ENCODE measurements at regions not wholly inside any gene's neighbourhood (a gene's known extent, or its start where the extent isn't known, plus 50 kb on each side); places are given as distances from the start of the nearest gene placed in this dataset.
A peak's percentile ranks its signal among the peaks of the same experiment; 100 is the strongest.
"Not testable (repeated sequence)": the region's sequence is repeated elsewhere in the genome, so short reads cannot be mapped to it uniquely, and the experiment has no call there.

DNA sequence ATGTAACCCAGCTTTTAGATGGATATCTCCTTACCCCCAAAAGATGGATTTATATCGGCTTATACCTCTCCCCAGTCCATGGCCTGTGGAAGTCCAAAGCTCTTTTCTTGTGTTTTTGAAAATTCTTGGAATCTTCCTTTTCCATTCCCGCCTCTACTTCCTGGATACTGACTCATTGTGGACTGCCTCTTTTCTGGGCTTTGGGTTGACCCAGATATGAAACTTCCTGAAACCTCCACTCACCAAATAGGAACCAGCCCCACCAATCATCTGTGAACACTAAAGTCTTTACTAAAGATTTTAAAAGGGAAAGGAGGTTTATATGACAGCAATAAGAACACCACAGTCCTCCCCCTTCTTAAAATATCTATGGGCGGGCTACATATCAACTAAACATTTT is 163.4 kb upstream of the SYN3 start:
- no peak for DNase-seq

DNA sequence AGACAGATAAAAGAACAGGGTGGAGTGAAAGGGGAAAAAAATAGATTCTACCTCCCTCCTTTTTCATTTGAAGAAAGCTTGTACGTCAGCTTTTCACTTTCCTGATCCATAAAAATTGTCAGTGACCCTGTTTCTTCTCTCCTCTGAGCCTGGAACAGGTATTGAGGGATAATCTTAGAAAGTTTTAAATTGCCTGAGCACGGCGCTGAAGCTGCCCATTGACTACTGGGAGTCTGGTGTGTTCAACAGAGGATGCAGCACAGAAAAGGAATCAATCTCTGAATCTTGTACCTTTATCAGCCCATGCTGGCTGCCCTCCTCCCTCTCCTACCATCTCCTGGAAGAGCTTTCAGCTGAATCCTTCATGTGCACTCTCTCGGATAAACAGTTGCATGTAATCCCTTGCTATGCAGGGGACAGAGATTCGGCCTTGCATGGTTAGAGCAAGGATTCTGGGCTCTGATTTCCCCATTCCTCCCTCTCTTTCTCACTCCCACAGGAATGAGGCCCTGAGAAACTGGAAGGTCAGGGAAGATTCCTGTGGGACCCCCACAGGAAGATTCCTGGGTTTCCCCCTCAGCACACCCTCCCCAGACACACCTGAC is 162.4 kb upstream of the SYN3 start:
- DNase-seq, result no peak

DNA sequence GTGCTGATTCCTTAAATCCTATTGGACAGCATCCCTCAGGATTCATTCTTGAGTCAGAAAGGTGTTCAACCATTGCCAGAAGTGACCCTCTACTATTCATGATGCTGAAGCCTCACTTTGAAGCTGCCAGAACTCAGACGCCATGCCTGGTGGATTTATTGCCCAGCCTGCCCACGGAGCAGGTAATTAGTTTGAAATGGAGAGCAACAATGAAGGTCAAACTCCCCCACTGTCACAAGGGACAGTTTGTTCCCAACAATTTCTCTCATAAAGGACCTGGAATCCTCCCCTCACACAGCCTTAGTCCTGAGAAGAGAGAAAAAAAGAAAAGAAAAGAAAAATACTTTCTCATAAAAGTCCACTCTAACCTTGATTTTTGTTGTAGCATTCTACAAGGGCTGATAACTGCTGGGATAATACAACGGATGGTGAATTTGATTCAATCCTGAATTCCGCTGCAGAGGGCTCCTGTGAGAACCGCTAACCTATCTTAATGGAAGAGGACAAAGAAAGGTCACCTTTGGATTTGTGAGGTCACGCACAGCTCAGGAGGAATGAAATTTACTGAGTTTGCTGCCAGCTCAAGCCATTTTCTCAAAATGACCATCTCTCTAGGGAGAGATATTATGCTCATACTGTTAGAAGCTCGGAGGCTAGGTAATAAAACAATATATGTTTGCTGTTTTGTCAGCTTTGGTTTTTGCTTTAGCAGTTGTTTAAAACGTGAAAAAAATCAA is 161.6 kb upstream of the SYN3 start:
- no peak for DNase-seq

DNA sequence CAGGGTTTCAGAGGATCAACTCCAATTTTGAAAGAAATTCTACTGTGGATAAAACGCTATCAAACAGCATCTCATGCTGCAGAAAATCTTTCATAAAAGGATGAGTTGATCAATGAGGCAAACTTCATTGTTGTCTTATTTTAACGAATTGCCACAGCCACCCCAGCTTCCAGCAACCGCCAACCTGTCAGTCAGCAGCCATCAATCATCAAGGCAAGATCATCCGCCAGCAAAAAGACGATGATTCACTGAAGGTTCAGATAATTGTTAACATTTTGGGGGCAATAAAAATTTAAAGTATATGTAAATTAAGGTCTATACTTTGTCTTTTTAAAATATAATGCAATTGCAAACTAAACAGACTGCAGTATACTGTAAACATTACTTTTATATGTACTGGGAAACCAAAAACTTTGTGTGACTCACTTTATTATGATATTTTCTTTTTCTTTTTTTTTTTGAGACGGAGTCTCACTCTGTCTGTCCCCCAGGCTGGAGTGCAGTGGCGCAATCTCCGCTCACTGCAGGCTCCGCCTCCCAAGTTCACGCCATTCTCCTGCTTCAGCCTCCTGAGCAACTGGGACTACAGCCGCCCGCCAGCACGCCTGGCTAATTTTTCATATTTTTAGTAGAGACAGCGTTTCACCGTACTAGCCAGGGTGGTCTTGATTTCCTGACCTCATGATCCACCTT is 155.3 kb upstream of the SYN3 start:
- DNase-seq, result no peak

DNA sequence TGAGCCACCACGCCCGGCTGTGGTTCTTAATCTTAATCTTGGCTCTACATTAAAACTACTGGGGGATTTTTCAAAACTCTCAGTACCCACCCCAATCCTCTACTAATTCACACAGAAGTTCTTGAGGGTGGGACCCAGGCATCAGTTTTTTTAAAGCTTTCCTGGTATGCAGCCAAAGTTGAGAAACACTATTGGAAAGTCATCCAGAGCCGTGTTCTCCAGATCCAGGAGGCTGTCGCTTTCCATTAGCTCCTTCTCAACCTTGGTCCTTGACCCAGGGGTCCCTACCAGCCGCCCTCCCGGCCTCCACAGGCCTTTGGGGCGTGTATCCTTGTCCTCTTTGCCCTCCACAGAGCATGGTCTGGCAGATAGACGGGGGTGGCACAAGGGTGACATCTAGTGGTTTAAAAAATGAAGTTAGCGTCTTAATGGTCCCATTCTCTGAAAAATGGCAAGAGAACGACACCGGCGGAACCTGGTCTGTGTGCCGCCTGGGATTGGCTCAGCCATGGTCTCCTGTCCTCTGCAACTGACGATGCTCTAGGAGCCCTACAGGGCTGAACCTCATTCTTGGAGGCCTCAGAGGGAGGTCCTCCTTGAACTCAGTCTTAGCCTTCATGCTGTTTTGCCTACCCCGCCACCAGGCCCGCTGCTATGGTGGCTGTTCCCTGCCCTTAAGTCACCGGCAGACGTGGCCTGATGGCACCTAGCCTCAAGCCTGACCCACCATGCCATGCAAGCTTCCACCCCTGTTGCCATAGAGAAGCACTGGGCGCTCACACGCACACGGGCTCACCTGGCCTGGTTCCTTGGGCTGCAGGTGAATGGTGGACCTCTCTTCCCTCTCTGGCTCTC is 152.0 kb upstream of the SYN3 start:
- peak; percentile 9 to 16 for DNase-seq

DNA sequence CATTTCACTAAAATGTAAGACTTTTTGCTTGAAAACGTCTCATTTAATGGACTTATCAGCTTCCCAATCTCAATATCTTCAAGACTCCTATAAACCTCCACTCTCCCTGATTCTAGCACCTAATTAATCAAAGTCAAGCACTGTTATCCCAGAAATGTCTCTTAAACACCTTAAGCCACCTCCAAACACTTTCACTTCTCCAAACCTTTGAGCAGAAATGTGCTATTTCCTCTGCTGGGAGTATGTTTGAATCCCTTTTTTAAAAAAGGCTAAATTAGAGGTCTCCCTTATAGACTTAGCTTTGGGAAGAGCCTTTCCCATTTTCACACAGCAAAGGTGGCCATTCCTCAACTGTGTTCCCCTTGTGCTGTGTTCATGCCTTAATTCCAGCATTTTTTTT is 146.2 kb upstream of the SYN3 start:
- no peak for DNase-seq

DNA sequence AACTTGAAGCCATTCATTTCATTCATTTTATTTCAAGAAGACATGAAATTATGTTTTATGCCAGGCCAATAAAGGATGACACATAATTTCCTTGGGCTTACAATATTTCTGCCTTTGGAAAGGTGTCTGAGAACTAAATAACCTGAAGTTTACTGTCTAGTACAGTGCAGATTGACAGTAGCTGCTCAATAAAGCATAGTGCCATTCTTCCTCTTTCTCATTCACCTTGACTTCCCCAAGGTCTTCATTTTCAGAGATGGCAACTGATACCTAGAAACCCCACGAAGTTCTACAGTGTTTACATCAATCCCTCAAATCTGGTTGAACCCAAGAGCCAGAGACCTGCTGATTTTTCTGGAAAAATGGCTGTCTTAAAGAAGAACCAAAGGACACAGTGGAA is 144.3 kb upstream of the SYN3 start:
- no peak for DNase-seq

DNA sequence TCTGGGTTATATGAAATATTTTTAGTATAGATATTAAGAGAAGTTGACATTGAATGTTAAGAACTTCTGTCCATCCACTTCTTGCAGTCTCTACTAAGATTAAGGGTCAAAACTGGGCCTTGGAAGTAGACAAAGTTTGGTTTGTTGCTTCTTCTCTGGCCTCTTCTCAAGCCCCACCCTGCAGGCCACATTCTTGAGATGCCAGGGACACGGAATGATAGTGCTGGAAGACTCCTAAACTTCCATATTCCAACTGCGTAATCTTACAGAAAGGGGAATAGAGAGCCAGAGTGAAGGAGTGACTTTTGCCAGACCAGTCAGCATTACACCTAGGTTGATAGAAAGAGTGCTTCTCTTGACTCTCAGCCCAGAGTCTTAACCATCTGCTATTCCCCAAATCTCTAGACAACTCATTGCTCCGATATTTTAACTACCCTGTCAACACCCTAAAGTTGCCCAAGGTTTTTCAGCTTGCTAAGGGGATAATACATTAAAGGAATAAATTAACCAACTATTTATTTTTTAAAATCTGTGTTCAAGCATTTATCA is 136.4 kb upstream of the SYN3 start:
- no peak for DNase-seq

DNA sequence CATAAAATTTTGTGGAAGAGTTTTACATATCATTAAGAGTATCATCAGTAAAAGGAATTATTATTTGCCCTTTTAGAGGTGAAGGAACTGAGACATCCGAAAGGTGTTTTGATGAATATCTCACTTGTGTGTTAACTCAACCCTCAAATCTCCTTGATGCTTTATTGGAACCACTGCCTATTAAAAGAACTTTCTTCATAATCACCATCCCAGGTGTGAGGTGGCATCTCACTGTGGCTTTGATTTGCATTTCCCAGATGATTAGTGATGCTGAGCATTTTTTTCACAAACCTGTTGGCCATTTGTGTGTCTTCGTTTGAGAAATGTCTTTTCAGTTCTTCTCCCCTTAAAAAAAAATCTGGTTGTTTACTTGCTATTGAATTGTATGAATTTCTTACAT is 134.0 kb upstream of the SYN3 start:
- DNase-seq, result no peak

DNA sequence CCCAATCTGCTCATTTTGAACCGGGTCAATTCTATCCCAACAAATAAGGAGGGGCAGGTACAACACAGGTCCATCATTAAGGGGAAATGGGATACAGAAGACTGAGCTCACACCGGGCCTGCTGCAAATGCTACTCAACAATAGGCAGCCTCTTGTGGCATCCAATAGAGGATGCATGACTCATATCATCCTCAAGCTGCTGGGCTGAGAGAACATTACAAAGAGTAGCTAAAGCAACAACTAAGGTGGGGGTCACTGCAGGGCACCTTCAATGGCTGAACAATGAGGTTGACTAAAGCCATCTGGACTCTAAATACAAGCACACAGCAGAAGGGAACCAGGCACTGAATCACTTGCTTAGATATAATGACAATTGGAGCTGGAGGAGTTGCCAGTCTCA is 130.1 kb upstream of the SYN3 start:
- no peak for DNase-seq

DNA sequence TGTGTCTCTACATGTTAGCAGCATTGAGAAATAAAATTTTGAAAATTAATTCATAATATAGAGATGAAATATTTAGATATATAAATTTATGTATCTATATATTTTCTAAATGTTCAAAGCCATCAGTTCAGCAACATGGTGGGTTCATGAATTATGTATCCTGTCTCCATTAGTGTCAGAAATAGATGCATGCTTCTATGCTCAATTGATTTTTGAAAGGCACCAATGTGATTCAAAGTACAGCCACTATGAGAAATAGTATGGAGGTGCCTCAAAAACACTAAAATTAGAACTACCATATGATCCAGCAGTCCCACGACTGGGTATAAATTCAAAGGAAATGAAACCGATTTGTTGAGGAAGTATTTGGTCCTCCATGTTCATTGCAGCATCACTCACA is 128.6 kb upstream of the SYN3 start:
- no peak for DNase-seq

DNA sequence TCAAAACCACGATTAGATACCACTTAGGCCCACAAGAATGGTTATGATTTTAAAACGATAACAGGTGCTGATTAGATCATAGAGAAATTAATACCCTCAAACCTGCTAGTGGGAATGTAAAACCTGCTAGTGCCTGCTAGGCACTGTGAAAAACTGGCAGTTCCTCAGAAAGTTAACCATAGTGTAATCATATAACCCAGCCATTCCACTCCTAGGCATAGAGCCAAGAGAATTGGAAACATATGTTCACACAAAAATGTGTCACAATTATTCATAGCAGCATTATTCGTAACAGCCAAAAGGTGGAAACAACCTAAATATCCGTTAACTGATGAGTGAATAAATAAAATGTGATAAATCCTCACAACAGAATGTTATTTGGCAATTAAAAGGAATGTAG is 122.2 kb upstream of the SYN3 start:
- no peak for DNase-seq

DNA sequence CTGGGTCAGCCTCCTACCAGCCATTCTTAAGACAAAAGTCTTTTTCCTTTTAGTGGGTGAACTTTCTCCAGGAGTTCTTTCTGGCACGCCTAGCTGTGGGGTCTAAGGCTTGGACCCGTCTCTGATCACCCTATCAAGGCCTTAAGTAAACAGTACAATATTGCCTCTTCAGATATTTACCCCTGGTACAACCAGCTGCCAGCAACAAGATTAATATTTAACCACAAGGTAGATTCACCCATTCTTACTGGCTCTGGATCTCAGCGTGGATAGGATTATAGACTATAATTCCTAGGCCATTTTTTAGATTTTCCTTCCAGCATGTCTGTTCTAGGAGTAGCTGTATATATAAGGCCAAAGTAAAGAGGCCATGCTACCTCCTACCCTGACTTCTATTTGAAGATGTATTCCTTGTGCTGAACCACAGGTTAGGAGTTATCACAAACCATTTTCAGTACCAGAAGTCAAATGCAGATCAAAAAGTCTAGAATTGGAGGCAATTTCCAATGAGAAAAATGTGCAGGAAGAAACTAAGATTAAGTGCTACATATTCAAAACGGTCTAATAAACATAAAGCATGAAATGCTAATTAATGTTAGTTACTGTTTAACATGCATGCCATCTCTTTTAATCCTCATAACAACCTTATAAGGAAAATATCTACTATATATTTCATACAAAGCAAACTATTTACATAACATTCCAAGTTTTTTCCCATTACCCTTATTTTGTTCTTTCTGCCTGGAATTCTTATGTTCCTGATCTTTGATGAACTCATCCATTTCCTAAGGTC is 110.0 kb upstream of the SYN3 start:
- no peak for DNase-seq

DNA sequence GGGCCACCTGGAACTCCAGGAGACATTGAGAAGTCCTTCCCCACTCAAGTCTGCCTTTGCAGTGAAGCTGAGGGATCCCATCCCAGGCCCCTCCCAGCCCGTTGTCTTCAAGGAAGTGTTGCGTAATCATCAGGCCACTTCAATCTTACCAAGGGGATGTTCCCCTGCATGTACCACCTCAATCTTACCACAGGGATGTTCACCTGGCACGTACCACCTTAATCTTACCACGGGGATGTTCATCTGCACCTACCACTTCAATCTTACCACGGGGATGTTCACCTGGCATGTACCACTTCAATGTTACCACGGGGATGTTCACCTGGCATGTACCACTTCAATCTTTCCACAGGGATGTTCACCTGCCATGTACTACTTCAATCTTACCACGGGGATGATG is 108.0 kb upstream of the SYN3 start:
- DNase-seq, result no peak

DNA sequence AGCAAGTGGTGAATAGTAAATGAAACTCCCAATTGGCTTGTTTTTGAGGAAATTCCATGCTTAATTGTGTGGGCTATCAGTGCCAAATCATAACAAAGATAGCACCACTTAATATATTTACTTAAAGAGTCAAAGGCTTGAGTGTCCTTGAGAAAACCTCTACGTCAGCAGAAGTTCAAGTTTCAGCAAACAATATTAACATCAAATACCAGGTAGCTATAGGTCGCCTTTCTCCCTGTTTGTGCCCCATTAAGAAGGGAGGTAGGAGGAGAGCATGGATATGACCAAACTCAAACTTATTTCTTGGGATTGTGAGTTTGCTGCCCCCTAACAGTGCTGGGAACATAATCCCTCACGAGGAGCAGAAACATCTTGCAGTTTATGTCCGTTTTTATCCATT is 105.6 kb upstream of the SYN3 start:
- no peak for DNase-seq

DNA sequence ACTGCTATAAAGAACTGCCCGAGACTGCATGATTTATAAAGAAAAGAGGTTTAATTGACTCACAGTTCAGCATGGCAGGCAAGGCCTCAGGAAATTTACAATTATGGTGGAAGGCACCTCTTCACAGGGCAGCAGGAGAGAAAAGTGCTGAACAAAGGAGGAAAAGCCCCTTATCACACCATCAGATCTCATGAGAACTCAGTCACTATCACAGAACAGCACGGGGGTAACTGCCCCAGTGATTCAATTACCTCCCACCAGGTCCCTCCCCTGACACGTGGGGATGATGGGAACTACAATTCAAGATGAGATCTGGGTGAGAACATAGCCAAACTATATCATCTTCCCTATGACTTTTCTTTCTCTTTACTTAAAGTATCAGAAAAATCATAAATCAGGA is 104.0 kb upstream of the SYN3 start:
- no peak for DNase-seq

DNA sequence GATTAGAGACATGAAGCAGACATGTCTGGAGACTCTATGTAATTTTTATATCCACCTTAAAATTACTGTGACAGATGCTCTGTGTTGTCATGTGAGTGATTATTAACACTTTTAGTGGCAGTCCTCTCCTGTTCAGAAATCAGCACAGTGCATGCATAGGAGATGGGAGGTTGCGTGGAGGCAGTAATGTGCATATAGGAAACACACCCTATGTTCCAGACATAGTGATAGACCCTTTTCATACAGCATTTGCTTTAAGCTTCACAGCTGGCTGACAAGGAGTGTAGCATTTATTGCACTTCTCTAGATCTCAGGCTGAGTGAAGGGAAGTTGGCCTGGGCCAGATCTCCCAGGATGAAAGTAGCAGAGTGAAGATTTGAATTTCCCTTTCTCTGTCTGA is 102.3 kb upstream of the SYN3 start:
- no peak for DNase-seq

DNA sequence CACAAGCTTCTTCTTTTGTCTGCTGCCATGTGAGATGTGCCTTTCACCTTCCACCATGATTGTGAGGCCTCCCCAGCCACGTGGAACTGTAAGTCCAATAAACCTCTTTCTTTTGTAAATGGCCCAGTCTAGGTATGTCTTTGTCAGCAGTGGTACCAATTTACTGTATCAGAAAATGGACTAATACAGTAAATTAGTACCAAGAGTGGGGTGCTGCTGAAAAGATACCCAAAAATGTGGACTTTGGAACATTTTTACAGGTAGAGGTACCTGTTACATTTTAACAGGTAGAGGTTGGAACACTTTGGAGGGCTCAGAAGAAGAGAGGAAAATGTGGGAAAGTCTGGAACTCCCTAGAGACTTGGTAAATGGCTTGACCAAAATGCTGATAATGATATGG is 96.8 kb upstream of the SYN3 start:
- DNase-seq, result not testable (repeated sequence)

DNA sequence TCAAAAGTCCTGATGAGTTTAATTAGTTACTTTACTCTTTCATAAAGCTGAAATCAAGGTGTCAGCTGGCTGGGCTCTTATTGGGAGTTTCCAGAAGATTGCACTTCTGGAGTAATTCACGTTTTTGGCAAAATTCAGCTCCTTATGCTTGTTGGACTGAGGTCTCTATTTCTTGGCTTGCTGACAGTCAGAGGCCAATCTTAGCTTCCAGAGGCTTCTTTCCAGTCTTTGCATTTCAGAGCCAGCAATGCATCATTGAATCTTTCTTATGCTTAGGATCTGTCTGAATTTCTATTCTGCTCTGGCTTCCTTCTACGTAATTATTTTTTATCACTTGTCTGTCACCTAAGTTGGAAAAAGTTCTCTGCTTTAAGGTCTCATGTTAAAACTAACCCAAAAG is 91.4 kb upstream of the SYN3 start:
- no peak for DNase-seq

DNA sequence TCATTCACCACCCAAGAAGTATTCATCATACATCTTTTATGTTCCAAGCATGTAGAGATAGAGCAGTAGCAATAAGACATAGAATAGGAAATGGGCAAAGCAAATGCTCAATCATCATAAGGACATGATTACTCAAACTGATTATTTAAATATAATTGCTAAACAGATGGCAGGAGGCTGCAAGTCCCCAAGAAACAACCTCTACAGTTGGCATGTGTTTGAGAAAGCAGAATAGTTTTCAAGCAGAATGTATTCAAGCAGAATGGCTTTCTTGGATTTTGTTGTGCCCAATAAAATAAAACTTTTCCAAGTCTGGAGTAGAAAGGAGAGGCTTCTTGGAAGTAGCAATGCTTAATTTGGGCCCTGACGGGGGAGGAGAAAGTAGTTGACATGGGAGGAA is 86.5 kb upstream of the SYN3 start:
- DNase-seq, result no peak

DNA sequence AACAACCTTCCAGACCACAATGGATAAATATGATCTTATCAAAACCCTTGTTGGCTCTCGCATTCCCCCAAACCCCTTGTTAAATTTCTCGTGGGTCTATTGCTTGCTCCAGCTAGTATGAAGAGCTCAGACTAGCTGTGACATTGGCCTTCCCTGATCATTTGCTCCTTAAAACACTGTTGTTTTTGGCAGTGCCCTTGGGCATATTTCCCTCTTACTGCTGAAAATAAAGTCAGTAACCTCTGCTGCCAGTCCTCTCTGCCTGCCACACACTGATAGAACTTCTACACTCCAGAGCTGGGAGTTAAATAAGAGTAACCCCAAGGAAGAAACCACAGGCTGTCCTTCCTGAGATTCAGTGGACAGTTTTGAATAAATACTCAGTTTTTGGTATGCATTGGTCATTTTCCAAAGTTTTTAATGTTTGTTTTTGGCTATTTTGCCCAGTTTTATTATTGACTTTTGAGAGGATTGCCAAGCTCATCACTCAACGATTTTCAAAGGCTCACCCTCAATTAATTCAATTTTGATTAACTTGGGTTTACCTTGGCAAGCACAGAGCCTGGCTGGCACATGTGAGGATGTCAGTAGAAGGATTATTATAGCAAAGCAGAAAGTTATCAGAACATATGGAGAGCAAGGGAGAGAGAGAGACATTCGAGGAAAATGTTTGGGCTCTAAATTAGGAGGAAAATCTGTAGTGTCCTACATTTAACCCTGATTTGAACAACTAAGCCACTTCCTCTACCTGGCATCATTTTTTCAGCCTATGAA is 84.3 kb upstream of the SYN3 start:
- no peak for DNase-seq

DNA sequence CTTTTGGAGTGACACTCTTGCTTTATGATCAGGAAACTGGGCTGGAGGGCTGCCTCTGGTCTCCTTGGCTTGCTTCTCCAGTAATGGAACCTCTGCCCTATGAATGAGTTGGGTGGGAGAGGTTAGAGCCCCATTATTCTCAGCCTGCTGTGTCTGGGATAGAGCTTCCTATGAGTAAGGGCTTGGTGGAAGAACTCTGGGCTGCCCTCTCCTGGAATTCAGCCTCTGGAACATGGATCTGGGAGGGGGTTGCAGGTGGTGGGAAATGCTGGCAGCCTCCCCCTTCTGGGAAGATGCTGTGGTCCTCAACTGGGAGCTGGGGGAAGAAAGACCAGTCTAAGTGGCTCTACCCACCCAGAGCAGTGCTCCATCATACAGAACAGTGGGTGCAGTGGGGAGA is 81.8 kb upstream of the SYN3 start:
- DNase-seq, result no peak
